ENCODE measurements at regions not wholly inside any gene's neighbourhood (a gene's known extent, or its start where the extent isn't known, plus 50 kb on each side); places are given as distances from the start of the nearest gene placed in this dataset.

DNA sequence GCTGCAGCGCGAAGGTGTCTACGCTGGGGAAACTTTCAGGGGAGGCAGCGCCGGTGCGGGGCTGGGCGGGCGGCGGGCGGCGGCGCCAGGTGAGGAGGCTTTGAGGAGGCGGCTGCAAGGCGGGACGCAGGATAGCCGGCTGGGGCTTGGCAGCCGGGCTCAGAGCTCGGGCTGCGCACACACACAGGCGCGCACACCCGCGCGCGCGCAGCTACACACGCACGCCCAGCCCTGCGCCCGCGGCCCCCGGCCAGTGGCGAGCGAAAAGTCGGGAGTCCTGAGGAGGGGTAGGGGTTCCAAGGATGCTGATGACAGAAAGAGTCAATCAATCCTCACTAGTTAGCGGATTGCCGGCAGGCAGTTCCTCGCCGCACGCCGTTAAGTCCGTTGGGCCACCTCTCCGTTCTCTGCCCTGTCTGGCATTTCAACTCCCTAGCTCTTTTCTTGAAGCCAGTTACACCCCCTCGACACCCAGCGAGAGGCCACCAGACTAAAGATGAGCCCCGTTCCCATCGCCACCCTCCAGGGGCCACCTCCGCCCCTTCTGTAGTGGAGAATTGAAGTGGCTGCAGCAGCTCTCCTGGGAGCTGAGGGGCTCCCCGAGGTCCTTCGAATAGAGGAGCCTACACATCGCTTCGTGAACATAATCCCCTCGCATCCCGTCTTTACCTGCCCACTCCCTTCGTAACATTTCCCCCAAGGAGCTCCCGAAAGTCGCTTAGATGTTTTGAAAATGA lies 1640.3 kb upstream of the C9orf72 start, which contains the start of gene LINGO2:
Gene LINGO2 (minus strand): TSS at position 185 of the 737 bp plus-strand sequence.
- no peak for TF ChIP-seq CTCF (IDR thresholded peaks at IDR 0.05)

DNA sequence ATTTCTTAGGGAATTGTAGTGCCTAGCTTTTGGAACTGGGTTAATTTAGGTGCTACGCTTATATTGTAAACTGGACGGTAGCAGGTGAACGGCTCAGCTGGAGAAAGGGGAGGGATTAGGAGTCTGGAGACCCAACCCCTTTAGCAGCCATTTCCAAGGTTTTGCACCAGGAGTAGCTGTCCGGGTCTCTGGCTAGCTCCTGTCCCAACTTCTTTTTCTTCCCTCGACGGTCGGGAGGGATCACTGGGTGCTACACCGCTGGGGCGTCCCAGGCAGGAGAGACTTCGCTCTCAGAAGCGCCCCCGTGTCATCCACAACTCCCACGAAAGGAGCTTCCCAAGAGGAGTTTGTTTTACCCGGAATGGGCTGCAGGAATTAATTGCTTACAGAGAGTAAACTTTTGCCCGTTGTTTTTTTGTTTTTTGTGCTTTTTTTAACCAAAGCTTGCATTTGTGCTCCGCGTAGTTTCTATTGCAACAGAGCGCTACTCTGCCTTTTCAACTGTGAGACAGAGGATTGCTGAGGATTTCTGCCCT lies 1640.9 kb upstream of the C9orf72 start:
- TF ChIP-seq CTCF (IDR thresholded peaks at IDR 0.05), result no peak

DNA sequence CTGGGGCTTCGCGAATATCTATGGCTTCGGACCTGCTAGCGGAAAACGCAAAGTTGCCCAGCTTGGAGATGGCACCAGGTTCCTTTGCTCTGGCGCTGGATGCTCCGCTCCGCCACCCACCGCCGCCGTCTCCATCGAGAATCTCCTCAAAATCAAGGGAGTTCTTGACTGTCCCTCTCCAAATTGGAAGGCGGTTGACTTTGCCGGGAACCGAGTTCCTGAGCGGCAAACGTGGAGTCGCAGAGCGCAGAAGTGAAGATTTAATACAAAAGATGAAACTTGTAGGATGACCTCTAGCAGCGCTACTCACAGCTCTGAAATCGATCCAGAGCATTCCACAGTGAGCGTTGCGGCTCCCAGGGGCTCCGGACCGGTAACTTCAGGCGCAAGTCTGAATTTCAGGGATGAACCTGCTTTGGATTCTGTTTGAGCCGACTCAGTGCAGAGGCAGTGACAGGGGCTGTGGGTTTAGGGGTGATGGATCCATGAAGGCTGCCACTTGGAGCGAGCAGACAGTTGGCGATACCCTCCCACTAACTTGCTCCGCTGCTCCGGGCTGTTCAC lies 1641.5 kb upstream of the C9orf72 start:
- TF ChIP-seq CTCF (IDR thresholded peaks at IDR 0.05), result no peak

DNA sequence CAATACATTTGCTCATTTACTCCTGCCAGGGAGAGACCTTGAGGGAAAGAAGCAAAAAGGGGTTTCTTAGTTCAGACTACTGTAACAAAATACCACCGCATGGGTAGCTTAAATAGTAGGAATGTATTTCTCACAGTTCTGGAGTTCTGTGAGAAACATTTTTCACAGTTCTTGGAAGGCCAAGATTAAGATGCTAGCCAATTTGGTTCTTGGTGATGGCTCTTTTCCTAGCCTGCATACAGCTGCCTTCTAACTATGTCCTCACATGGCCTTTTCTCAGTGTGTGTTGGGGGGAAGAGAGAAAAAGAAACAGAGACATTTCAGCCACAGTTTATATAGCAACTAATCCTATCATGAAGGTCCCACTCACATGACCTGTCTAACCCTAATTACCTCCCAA lies 1644.7 kb upstream of the C9orf72 start:
- TF ChIP-seq CTCF (IDR thresholded peaks at IDR 0.05), result no peak

DNA sequence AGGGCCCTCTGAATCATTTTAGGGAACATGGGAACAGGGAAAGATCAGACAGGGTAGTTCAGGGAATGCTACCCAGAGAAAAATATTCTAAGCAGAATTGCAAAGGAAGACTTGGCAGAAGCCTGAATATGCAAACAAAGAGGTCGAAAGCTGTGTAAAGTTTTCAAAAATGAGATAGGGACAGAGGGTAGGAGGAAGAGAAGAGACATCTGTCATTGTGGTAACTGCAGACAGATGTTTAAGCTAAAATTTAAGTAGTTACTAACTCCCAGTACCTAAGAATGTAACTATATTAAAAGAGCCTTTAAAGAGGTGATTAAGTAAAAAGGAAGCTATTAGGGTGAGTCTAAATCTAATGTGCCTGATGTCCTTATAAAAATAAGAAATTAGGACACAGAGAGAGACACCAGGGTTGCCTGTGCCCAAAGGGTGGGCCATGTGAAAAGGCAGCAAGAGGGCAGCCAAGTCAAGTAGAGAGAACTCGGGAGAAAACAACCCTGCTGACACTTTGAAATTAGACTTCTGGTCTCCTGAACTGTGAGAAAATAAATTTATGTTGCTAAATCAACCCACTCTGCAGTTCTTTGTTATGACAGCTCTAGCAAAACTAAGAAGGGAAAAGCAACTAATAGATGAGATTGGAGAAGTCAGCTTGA lies 1647.4 kb upstream of the C9orf72 start:
- no peak for TF ChIP-seq CTCF (IDR thresholded peaks at IDR 0.05)

DNA sequence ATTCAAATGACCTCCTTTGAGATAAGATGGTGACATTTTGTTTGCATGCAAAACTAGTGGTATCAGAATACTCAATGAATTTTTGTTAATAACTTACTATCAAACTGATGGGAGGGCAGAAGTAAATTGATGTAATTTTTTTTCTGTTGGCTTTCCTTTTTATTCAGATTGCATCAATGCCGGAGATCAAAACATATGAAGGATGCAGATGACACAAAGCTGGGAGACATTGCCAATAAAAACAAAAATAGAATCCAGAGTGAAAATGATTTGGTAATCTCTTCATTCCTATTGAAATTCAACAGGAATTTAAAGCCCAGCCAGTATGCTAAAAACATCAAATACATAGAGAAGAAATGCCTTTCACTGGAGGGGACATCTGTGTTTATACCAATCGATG lies 1655.3 kb upstream of the C9orf72 start:
- no peak for TF ChIP-seq CTCF (IDR thresholded peaks at IDR 0.05)

- no peak for TF ChIP-seq CTCF (IDR thresholded peaks at IDR 0.05)
These were observed 1657.7 kb upstream of the C9orf72 start for GRCh38 chr9:29230931-29231330.
